ENCODE measurements at regions not wholly inside any gene's neighbourhood (a gene's known extent, or its start where the extent isn't known, plus 50 kb on each side); places are given as distances from the start of the nearest gene placed in this dataset.
"Not testable (repeated sequence)": the region's sequence is repeated elsewhere in the genome, so short reads cannot be mapped to it uniquely, and the experiment has no call there.

DNA sequence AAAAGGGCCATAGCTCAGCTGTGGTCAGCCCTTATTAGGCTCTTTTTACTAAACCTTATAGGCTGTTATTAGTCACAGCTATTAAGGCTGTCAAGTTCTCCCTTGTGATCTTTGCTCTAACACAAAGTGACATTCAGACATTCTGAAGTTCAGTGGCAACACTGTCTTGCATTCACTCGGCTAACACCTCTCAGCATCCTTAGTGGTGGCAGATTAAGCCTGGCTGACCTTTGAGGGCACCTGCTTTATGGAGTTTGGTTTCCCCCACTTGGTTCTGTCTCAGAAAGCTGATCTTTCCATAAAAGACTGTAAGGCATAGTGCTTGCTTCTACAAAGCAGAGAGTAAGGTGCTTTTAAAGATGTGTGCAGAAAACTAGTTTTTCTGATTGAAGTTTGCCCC lies 677.4 kb upstream of the TMEM132C start:
- no peak for DNase-seq

DNA sequence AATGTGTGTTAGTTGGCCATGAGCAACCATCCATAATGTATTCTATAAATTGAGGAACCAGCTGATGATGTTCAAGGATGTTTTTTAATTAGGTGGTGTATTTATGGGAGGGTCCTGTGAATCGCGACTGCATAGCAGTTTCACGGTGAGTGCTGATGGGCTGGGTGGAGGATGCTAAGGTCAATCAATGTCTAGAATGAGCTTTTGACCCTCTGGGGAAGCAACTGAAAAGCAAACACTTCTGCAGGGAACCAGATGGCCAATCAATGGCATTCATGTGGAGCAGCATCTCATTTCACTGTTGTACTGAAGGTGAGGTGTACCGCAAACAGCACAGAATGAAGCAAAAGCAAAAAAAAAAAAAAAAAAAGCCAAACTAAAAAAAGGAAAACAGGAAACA lies 676.1 kb upstream of the TMEM132C start:
- no peak for DNase-seq

DNA sequence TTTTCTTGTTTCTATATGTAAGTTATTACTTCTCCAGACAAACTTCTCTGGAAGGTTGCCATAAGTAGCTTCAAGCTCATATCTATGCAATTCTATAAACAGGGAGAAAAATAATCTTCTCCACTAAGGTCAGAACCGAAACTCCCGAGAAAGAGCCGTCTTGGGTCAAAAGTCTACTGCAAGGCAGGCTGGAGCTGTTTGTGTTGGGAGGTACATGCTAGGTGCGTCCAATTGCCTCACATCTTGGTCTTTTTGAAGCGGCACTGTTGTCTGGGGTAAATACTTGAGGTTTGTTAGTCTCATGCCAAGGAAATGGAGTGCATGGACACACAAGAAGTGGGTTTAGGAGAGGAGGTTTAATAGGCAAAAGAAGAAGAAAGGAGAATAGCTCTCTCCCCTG lies 674.7 kb upstream of the TMEM132C start:
- no peak for DNase-seq

DNA sequence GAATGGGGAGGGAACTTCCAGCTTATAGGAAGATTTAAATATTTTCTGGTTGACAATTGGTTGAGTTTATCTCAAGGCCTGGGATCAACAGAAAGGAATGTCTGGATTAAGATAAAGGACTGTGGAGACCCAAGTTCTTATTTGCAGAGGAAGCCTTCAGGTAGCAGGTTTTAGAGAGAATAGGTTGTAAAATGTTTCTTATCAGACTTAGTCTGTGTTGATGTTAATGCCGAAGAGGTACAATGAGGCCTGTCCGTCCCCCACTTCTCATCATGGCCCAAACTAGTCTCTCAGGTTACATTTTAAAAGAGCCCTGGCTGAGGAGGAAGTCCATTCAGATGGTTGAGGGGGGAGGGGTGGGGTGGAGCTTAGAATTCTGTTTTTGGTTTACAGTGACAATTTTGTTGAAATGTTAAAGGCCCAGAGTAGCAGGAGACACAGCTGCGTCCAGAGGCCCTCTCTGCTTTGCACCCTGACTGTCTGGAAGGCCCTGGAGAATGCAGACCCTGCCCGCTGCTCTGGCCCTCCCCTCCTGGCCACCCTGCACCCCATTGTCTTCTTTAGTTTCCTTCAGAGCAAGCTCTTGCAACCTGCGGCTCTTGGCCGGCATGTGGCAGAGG lies 672.5 kb upstream of the TMEM132C start:
- no peak for DNase-seq

DNA sequence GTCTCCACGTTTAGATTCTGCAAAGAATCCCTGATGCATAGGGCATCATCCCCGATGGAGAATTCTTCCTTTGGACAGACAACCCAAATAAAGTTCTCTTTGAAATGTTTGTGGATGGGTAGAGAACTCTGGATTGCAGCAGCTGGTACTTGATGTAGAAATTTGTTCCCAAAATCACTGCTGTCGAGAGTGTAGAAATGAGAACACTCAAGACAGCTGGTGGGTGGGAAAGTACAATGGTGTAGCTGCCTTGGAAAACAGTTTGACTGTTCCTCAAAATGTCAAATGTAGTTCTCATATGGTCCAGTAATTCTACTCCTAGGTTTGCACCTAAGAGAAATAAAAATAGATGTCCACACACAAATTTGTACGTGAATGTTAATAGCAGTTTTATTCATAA lies 671.5 kb upstream of the TMEM132C start:
- no peak for DNase-seq

DNA sequence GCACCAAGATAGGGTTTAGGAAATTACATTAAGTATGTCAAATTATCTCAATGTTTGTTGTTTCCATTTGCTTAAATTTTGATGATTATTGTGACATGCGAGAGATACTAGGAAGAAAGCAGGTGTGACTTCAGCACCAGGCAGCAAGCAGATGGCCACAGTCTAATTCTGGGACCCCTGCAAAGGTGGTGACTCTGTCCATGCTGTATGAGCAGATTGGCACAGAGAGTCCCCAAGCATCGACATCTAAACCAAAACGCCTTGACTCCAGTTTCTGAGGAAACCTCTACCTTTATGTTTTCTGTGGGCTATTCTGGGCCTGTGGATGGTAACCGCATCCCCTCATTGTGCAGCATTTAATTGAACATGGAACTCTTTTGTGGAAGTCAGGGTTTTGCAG lies 670.1 kb upstream of the TMEM132C start:
- no peak for DNase-seq

DNA sequence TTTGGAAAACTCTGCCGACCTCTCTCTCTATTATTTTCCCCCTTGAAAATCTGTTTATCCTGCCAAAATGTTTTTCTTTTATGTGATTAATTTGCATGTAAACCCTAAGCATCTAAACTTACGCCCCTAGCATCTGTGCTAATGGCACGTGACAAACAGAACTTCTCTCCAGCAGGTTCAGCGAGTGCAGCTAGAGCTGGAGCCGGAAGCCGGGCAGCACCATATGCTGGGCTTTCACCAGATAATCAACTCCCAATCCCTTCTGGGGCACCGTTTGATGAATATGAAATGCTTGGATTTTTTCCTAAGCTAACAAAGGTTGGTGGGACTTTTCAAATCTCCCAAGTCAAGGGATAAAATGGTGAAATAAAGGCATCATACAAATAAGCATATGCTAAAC lies 667.5 kb upstream of the TMEM132C start:
- DNase-seq = no peak

DNA sequence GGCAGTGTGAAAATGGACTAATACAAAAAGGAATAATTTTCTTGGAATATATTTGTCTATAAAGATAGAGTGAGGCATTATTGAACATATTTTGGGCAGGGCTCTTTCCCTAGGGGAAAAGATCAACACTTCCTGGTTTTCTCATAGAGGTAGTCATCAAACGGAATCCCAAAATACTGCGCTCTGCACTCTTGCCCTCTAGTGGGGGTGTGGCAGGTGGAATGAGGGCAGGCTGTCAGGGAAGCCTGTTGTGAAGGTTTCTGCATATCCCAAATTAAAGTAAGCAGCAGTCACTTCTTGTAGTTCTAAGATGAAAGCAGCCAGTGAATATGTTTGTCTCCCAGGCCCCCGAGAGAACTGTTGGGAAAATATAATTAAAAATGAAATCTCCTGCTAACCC lies 666.8 kb upstream of the TMEM132C start:
- no peak for DNase-seq

DNA sequence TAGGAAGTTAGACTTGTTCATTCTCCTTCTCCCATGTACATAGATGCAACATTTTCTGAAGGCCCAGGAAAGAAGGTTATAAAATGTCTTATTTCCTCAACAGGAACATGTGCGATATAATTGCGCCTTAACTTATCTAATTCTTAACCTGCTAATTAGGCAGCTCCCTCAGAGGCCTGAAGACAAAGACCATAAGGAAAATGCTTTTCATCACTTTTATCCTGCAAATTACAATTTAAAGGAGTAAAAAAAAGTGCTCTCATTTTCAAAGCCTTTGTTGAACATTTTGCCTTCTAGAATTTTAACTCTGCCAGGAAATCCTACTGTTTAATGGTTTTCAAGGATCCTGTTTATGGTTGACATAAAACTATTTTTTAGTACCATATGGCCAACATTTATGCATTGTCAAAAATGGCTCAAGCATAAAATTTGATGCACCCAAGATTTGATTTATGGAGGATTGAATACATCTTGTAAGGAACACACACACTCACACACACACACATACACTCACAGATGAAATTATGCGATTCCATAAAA lies 660.4 kb upstream of the TMEM132C start:
- DNase-seq = no peak

DNA sequence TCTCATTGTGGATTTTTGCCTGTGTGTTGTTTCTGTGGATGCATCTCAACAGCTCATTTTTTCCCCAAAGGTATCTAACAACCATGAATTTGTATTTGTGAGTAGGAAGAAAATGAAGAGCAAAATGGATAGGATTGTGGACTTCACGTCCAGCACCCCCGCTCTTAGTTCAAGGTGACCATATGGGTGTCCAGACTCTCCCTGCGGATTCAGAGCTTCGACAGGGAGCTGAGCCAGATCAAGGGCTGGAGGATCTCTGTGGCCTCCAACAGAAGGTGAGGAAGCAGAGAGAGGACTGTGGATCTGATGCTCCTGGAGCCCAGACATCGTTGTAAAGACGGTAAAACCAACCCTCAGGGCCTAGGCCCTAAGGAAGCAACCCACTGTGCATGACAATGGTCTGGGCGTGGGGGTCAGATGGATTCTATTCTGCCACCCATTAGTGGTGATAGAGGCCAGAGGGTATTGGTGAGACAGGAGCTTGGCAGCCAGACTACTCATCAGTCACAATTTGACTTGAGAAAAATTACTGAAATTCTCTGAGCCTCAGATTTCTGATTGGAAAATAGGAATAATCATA lies 659.7 kb upstream of the TMEM132C start:
- no peak for DNase-seq

DNA sequence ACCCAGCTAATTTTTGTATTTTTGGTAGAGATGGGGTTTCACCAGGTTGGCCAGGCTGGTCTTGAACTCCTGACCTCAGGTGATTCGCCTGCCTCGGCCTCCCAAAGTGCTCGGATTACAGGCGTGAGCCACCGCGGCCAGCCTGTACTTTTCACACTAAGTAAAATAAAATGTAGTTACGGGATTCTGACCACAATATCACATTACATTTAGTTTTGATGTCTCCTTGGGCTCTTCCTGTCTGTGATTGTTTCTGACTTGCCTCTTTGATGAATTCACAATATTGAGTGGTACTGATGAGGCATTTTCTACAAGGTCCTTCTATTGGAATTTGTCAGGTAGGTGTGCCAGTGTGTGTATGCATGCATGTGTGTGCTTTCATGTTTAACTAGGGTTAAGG lies 658.6 kb upstream of the TMEM132C start:
- not testable (repeated sequence) for DNase-seq

DNA sequence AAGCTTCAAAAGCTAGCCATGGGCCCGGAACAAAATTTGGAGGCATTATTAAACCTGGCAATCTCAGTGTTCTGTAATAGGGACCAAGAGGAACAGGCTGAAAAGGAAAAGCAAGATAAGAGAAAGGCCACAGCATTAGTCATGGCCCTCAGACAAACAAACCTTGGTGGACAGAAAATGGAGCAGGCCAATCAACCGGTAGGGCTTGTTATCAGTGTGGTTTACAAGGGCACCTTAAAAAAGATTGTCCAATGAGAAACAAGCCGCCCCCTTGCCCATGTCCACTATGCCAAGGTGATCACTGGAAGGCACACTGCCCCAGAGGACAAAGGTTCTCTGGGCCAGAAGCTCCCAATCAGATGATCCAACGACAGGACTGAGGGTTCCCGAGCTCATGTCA lies 653.9 kb upstream of the TMEM132C start:
- no peak for DNase-seq

DNA sequence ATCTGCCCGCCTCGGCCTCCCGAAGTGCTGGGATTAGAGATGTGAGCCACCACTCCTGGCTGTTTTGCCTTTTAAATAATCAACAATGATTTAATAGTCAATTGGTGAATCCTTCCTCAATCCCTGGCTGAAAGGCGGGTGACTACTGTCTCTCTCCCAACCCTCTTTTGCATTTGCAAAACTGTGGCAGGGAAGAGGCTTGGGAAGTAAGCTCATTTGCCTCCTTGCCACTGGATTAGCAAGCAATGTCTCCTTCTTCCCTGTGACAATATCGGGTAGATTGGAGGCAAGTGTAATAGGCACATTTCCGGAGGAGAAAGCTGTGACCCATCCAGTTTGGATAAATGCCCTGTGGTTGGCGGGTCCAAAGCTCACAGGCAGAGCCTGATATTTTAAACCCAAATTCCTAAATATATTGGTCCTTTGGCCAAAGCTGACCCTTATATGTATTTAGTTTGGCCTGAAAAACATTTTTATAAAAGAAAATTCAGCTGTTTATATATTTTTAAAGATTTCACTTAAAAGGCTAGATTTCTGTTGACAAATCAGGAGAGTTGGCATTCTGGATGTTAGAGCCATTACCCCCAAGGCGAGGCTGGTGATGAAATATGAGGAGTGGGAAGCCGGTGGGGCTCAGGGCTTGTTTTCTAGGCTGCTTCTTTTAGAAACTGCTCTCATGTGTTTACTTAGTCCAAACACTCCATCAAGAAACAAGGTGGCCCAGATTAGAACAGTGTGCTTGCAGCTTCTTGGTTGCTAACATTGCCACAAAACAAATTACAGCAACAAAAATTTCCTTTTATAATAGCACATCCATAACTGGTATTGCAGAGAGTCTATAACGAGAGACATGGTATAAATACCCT lies 646.9 kb upstream of the TMEM132C start:
- DNase-seq = no peak

DNA sequence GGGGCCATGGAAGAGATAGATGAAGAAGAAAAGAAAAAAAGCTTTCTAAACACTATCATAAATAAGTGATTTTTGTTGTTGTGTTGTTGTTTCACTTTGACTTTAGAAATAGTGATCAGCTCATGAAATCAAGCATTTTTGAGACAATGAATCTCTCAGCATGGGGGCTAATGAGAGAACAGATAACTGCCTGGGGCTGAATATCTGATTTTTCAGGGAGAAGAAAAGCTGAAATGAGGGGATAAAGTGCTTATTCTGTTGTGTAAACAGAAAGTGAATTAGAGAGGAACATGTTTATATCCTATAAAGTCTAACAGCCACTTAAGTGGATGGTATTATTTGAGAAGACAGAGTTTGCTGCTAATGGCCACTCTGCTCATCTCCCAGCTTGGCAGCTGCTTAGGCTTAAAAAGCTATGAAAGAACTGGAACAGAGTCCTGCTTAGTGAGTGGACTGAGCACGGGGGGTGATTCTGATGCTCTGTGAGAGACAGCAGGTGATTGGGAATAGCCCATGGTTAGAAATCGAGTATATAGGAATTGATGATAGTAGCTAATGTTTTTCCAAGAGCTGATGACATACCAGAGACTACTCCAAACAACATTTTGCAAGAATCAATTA lies 646.1 kb upstream of the TMEM132C start:
- no peak for DNase-seq

DNA sequence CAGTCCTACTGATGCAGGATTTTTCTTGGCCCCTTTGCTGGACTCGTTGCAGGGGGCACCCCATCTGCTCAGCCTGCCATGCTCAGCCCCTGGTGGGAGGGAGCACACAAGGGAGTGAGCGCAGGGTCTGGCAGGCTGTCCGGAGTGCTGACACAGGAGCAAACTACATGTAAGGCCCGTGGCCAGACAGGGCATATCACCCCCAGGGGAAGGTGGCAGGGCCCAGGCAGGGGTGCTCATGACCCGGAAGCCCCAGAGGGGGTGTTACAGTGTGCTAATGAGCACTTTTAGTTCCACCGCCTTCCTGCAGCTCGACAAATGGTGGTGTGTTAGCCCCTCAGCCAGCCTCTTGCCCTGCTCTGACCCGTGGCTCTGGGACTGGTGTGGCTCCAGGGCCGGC lies 645.6 kb upstream of the TMEM132C start:
- no peak for DNase-seq

DNA sequence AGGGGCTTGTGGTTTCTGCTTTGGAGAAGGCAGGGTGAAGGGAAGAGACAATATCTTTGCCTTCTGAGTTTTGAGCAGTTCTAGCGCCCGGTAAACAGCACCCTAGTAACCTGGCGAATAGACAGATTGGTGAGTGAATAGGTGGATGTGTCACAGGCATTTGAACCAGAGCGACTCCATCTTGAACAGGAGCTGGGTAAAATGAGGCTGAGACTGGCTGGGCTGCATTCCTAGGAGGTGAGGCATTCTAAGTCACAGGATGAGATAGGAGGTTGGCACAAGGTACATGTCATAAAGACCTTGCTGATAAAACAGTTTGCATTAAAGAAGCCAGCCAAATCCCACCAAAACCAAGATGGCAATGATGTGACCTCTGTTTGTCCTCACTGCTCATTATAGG lies 643.6 kb upstream of the TMEM132C start:
- DNase-seq = no peak

DNA sequence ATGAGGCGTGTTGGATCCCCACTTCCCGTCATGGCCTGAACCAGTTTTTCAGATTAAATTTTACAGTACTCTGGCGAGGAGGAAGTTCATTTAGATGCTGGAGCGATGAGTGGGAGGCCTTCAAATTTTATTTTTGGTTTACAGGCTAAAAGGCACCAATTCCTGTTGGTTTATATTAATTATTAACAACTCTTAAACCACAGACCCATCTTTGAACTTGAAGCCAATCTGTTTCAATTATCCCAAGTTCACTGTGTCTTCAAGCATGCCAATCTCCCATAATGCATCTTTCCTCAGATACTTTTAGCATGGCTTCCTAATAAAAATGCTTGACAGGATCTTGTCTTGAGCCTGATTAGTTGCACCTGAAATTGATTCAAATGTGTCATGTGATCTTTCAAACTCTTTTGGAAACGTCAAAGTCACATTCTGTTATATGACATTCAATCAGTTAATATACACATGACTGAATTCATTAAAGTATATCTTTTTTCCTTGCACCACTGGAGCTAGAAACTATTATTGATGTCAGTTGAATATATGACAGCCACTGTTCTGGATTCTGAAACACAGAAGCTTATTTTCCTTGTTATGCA lies 641.7 kb upstream of the TMEM132C start:
- DNase-seq = no peak

DNA sequence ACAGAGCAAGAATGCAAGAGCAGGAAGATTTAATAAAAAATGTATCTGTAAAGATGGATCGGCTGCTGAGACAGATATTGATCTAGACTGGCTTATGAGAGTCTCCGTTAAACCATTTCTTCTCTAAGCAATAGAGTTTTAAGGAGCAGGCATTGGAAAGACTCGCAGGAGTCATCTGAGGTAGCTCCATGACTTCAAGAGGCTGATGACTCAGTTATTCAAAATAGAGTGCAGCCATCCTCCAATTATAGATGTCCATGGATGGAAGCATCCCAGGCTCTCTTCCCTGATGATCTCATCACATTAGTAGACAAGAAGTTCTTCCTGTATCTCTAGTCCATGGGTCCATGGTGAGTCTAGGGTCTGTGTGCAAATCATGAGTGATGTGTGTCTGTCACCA lies 638.3 kb upstream of the TMEM132C start:
- no peak for DNase-seq

DNA sequence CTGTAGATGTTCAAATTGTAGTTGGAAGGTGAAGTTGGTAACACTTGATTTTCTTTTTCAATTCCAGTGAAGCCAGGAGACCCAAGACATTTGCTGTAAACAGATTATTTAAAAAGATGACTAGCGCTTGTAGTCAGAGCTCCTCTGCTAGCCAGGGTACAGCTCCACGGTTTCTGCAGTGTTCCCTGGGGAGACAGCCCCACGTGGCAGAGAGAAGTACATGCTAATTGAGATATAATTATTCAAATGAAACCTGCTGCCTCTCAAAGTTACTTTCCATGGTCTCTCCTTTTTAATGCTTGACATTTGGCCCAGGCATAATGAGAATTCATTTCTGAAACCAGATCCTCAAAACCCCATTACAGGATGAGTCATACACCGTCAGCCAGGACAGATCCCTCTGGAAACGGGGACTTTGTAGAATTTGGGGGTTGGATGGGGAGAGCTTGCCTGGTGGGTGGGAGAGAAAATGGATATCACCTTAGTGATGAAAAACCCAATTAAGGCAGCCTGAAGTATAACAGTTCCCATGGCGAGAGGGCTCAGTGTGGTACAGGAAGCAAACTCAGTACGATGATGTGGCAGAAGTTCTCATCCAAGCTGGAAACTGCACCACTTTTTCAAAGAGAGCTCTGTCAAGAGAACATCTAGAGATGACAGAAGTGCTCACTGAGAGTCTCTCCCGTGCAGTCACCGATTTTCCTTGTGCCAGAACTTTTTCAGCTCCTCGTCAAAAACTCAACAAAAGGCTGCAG lies 637.7 kb upstream of the TMEM132C start:
- no peak for DNase-seq

DNA sequence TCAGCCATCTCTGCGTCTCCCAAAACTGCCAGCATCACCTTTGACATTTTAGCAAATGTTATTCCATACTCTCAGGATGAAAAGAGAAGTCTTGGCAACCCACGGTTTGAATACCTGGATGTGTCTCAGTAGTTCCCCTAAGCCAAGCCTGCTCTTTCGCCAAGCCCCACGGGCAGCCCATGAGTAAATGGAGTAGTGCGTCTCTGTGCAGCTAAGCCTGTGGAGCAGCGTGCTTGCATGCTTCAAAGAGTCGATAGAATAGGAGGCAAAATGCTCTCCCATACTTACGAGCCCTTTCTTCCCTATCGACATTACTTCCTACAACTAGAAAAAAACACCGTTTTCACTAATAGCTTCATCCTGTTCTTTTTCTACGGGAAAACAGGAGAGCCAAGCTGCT lies 634.5 kb upstream of the TMEM132C start:
- no peak for DNase-seq

DNA sequence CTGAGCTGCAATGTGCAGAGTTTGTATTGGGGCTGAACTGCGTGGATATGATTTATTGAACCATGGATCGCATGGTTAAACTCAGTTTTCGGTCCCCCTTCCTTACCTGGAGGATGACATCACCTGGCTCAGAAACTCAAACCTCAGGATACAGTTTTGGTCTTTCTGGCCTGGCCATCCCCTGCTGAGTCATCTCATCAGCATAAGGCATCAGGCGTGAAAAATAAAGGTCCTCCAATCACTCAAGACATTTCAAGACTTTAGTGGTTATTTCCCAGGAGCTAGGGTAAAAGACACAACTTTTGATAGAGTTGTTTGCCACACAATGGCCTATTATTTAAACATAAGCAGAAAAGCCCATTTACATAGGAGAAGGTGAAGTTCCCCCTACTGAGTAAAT lies 631.1 kb upstream of the TMEM132C start:
- DNase-seq = no peak

DNA sequence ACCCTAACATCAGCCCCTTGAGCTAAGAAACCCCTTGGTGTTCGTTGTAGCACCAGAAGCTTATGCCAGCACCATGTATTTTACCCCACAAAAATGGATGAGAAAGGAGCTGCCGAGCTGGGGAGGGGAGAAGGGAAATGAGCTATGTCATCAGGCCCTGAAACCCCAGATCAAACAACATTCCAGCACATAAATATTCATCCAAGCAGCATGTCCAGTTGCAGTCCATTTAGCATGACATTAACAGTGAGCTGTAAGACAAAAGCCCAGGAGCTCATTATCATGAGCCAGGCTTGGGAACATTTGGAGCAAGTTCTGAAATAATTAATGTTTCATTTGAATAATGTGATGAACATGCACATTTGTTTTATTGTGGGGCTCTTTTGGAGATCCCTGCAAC lies 630.1 kb upstream of the TMEM132C start:
- DNase-seq = no peak

All from hematopoietic multipotent progenitor cell treated with erythropoietin and hydrocortisone succinate and interleukin-3 and kit ligand, for 4 days (in vitro differentiated cells).